GM23338 (cell line): ENCODE measurements at regions not wholly inside any gene's neighbourhood (a gene's known extent, or its start where the extent isn't known, plus 50 kb on each side); places are given as distances from the start of the nearest gene placed in this dataset.

Source experiments
- ATAC-seq: fragments of 200-7000 bp; cut with Tn5 transposase; 3 replicates; pipeline ENCODE4 v1.9.1; 2020
- DNase-seq: peaks from one replicate; pipeline ENCODE4 v3.0.0-alpha.2; 2015; ENCODE audit warnings: low spot score
- H2AFZ ChIP-seq: fragments of 200-600 bp; sonication (generic); 2 replicates; pipeline ENCODE4 v1.8.0; 2016; ENCODE audit warnings: antibody characterized with exemption, mild to moderate bottlenecking, moderate library complexity
- H3F3A ChIP-seq: fragments of 200-600 bp; sonication (generic); replicated peaks from 2 replicates; pipeline ENCODE4 v1.8.0; 2017; ENCODE audit warnings: antibody characterized with exemption, mixed run types, low read depth
- H3K27ac ChIP-seq: fragments of 200-600 bp; sonication (generic); 2 replicates; pipeline ENCODE4 v1.6.1; 2016; ENCODE audit warnings: low read depth
- H3K27me3 ChIP-seq: fragments of 200-600 bp; sonication (generic); 2 replicates; pipeline ENCODE4 v1.8.0; 2016; ENCODE audit warnings: mild to moderate bottlenecking, mixed run types, moderate library complexity; ENCODE audit not compliant: insufficient read depth
- H3K36me3 ChIP-seq: fragments of 200-600 bp; sonication (generic); 2 replicates; pipeline ENCODE4 v1.8.0; 2016; ENCODE audit warnings: mild to moderate bottlenecking; ENCODE audit not compliant: insufficient read depth
- H3K4me1 ChIP-seq: fragments of 200-600 bp; sonication (generic); 2 replicates; pipeline ENCODE4 v1.8.0; 2016; ENCODE audit warnings: mild to moderate bottlenecking, moderate library complexity; ENCODE audit not compliant: insufficient read depth
- H3K4me2 ChIP-seq: fragments of 200-600 bp; sonication (generic); 2 replicates; pipeline ENCODE4 v1.7.1; 2017; ENCODE audit warnings: mixed run types
- H3K4me3 ChIP-seq: fragments of 200-600 bp; sonication (generic); 2 replicates; pipeline ENCODE4 v1.6.1; 2016; ENCODE audit warnings: mixed run types
- H3K79me2 ChIP-seq: fragments of 200-600 bp; sonication (generic); replicated peaks from 2 replicates; pipeline ENCODE4 v1.8.0; 2017; ENCODE audit warnings: mild to moderate bottlenecking; ENCODE audit not compliant: insufficient read depth
- H3K9me2 ChIP-seq: fragments of 200-600 bp; sonication (generic); 2 replicates; pipeline ENCODE4 v1.8.0; 2017; ENCODE audit not compliant: insufficient read depth
- H4K20me1 ChIP-seq: fragments of 200-600 bp; sonication (generic); replicated peaks from 2 replicates; pipeline ENCODE4 v1.8.0; 2017; ENCODE audit warnings: mild to moderate bottlenecking; ENCODE audit not compliant: insufficient read depth
- H3K27ac Mint-ChIP-seq: 2 replicates; pipeline ENCODE4 v1.8.0; 2020; ENCODE audit warnings: inconsistent platforms, mild to moderate bottlenecking, moderate library complexity, mixed read lengths
- H3K27me3 Mint-ChIP-seq: 3 replicates; pipeline ENCODE4 v1.8.0; 2022; ENCODE audit warnings: low read depth, mild to moderate bottlenecking, moderate library complexity, mixed read lengths, inconsistent platforms; ENCODE audit not compliant: insufficient read depth, poor library complexity
- H3K36me3 Mint-ChIP-seq: 3 replicates; pipeline ENCODE4 v1.8.0; 2021; ENCODE audit warnings: low read depth, mild to moderate bottlenecking, inconsistent platforms, moderate library complexity, mixed read lengths
- H3K4me1 Mint-ChIP-seq: 3 replicates; pipeline ENCODE4 v1.8.0; 2020; ENCODE audit warnings: mild to moderate bottlenecking, inconsistent platforms, mixed read lengths
- H3K4me3 Mint-ChIP-seq: 3 replicates; pipeline ENCODE4 v1.8.0; 2021; ENCODE audit warnings: moderate library complexity, mild to moderate bottlenecking, inconsistent platforms, mixed read lengths
- H3K9me3 Mint-ChIP-seq: 3 replicates; pipeline ENCODE4 v1.8.0; 2020; ENCODE audit warnings: moderate library complexity, mild to moderate bottlenecking, inconsistent platforms, mixed read lengths
- CREB1 ChIP-seq: fragments of 250-450 bp; sonication (Bioruptor Pico); IDR thresholded peaks from 2 replicates; pipeline ENCODE4 v1.5.0; 2020; ENCODE audit warnings: low read depth, mild to moderate bottlenecking, moderate library complexity
- CTCF ChIP-seq, 2 experiments: fragments of 200-600 bp in 1 of 2; sonication (generic) in 1 of 2; conservative IDR thresholded peaks; 2 replicates each; pipeline versions ENCODE4 v1.5.1 to v1.6.1; 2016 to 2017; ENCODE audit warnings: antibody characterized with exemption in 2 of 2, low read depth in 2 of 2, mild to moderate bottlenecking in 2 of 2, moderate library complexity in 1 of 2
- ETS1 ChIP-seq: IDR thresholded peaks from 2 replicates; pipeline ENCODE4 v1.6.1; 2016; ENCODE audit warnings: antibody characterized with exemption
- EZH2 ChIP-seq: fragments of 200-600 bp; sonication (generic); IDR thresholded peaks from one replicate; pipeline ENCODE4 v1.8.0; 2017; ENCODE audit warnings: antibody characterized with exemption, mild to moderate bottlenecking, low read depth; ENCODE audit not compliant: unreplicated experiment
- EZH2phosphoT487 ChIP-seq: fragments of 200-600 bp; sonication (generic); IDR thresholded peaks from one replicate; pipeline ENCODE4 v1.8.1; 2018; ENCODE audit warnings: antibody characterized with exemption; ENCODE audit not compliant: unreplicated experiment
- JUNB ChIP-seq: IDR thresholded peaks from one replicate; pipeline ENCODE4 v1.6.1; 2016; ENCODE audit warnings: antibody characterized with exemption; ENCODE audit not compliant: unreplicated experiment
- NANOG ChIP-seq: IDR thresholded peaks from 2 replicates; pipeline ENCODE4 v1.6.1; 2016; ENCODE audit warnings: antibody characterized with exemption, borderline replicate concordance
- POLR2AphosphoS5 ChIP-seq: IDR thresholded peaks from 2 replicates; pipeline ENCODE4 v1.6.1; 2016; ENCODE audit warnings: antibody characterized with exemption, low read depth
- REST ChIP-seq: IDR thresholded peaks from one replicate; pipeline ENCODE4 v1.6.1; 2018; ENCODE audit warnings: antibody characterized with exemption; ENCODE audit not compliant: unreplicated experiment
- STAT1 ChIP-seq: IDR thresholded peaks from one replicate; pipeline ENCODE4 v1.6.1; 2016; ENCODE audit warnings: antibody characterized with exemption; ENCODE audit not compliant: unreplicated experiment
- ZNF114 ChIP-seq: fragments of 250-450 bp; sonication (Bioruptor Pico); IDR thresholded peaks from 2 replicates; pipeline ENCODE4 v1.5.0; 2020; ENCODE audit warnings: mild to moderate bottlenecking, moderate library complexity
- ZNF331 ChIP-seq: fragments of 250-450 bp; sonication (Bioruptor Pico); IDR thresholded peaks from 2 replicates; pipeline ENCODE4 v1.5.0; 2020; ENCODE audit warnings: low read depth, mild to moderate bottlenecking, moderate library complexity
- ZNF462 ChIP-seq: fragments of 250-450 bp; sonication (Bioruptor Pico); IDR thresholded peaks from 2 replicates; pipeline ENCODE4 v1.5.0; 2020; ENCODE audit warnings: mild to moderate bottlenecking, moderate library complexity

GRCh38 chr19:31907661-31908060 is 437.7 kb upstream of the ZNF507 start:
- no peaks in the 10 kb centered on the region for H4K20me1 ChIP-seq

More at GRCh38 chr19:31907661-31908060, 437.7 kb upstream of the ZNF507 start:
- TF ChIP-seq NANOG (no peak), STAT1 (no peak), CREB1 (CRISPR knock-in tag) (no peak), REST (no peak), EZH2phosphoT487 (no peak), ZNF331 (CRISPR knock-in tag) (no peak), POLR2AphosphoS5 (no peak), ZNF114 (CRISPR knock-in tag) (no peak), JUNB (no peak), CTCF (conservative IDR thresholded peaks at IDR 0.05; ENCODE audit: low read depth in 2 of 2) (no peak), ZNF462 (CRISPR knock-in tag) (no peak), ETS1 (no peak), EZH2 (no peak)
- H3K36me3 Mint-ChIP-seq: no peaks in the 10 kb centered on the region
- H3K27me3 ChIP-seq: no peaks in the 10 kb centered on the region
- H3K4me1 Mint-ChIP-seq: peaks cover 5% of the 10 kb centered on the region; the same call in 2 of the 3 replicates
- no peak overlapping the region for H3K27ac ChIP-seq
- H3K27me3 Mint-ChIP-seq: no peaks in the 10 kb centered on the region
- no peaks in the 10 kb centered on the region for H3K4me1 ChIP-seq
- H3K4me3 Mint-ChIP-seq: no peak overlapping the region
- no peaks in the 10 kb centered on the region for H3F3A ChIP-seq
- no peak overlapping the region for H3K4me3 ChIP-seq
- H3K9me2 ChIP-seq: 0 out of 2 replicates have a peak, but pooled peaks cover 7% of the 10 kb centered on the region
- no peaks in the 10 kb centered on the region for H3K79me2 ChIP-seq
- H3K4me2 ChIP-seq: no peak overlapping the region
- no peaks in the 10 kb centered on the region; the same call in 2 of the 3 replicates for H3K9me3 Mint-ChIP-seq
- no peak overlapping the region for H2AFZ ChIP-seq
- H3K27ac Mint-ChIP-seq: no peak overlapping the region
- no peak for DNase-seq
- no peaks in the 10 kb centered on the region for H3K36me3 ChIP-seq
- ATAC-seq: no peak
